HCT116 (cell line): ENCODE measurements at regions not wholly inside any gene's neighbourhood (a gene's known extent, or its start where the extent isn't known, plus 50 kb on each side); places are given as distances from the start of the nearest gene placed in this dataset.

Experiments
- ATAC-seq: fragments of 200-7000 bp; cut with Tn5 transposase; 2 replicates; pipeline ENCODE4 v1.9.1; 2020; ENCODE audit warnings: mild to moderate bottlenecking, moderate library complexity
- BruUV-seq: library from RNA; stranded (reverse); fragments of 400-500 nt; replicated peaks from 2 replicates; lab custom pipeline; 2021; lab: Mats Ljungman, UMichigan
- CTCF ChIA-PET: fragments of 300-600 bp; sonication (Branson Sonifier 250); formaldehyde crosslinking; loops from one replicate; lab custom pipeline; 2021; ENCODE audit warnings: antibody characterized with exemption; lab: Charles Lee
- POLR2A ChIA-PET: fragments of 300-600, 350-600 bp; sonication (Branson Sonifier 250); formaldehyde crosslinking; loops from one replicate; lab custom pipeline; 2021; ENCODE audit warnings: antibody characterized with exemption; lab: Charles Lee
- RAD21 ChIA-PET, 2 experiments: fragments of 300-600 bp; sonication (Branson Sonifier 250); formaldehyde crosslinking; loops; one replicate each; lab custom pipeline; 2023; ENCODE audit warnings: low total read pairs in 2 of 2; ENCODE audit not compliant: uncharacterized antibody in 2 of 2, unreplicated experiment in 2 of 2, low non-redundant PET in 1 of 2; lab: Charles Lee
- DNase-seq: peaks from one replicate; pipeline ENCODE4 v3.0.0-alpha.2; 2010; ENCODE audit warnings: low read depth, low spot score
- H2AFZ ChIP-seq: fragments of 200-600 bp; shearing (Covaris generic), sonication (generic); 2 replicates; pipeline ENCODE4 v1.6.1; 2017; ENCODE audit warnings: low read depth, mixed run types, mixed read lengths, antibody characterized with exemption, low read length; ENCODE audit not compliant: poor library complexity, severe bottlenecking
- H3K27ac ChIP-seq: 2 replicates; pipeline ENCODE4 v1.5.1; 2012; ENCODE audit warnings: low read depth, low read length
- H3K27me3 ChIP-seq: fragments of 200-600 bp; sonication (generic); 2 replicates; pipeline ENCODE4 v1.6.1; 2016; ENCODE audit warnings: mixed run types, low read length, mixed read lengths; ENCODE audit not compliant: insufficient read depth
- H3K36me3 ChIP-seq, 2 experiments: fragments of 200-500 bp in 1 of 2; fragments of 200-600 bp in 1 of 2; sonication (Bioruptor generic) in 1 of 2; sonication (generic) in 1 of 2; 2 replicates each; pipeline versions ENCODE4 v1.5.1 to v1.6.1; 2014 to 2016; ENCODE audit warnings: low read length in 2 of 2, inconsistent platforms in 1 of 2, mixed read lengths in 1 of 2, mixed run types in 1 of 2; ENCODE audit not compliant: insufficient read depth in 2 of 2, control insufficient read depth in 1 of 2
- H3K4me1 ChIP-seq, 2 experiments: fragments of 200-600 bp in 1 of 2; sonication (generic) in 1 of 2; 2 replicates each; pipeline versions ENCODE4 v1.5.1 to v1.6.1; 2012 to 2017; ENCODE audit warnings: low read length in 2 of 2, inconsistent platforms in 1 of 2, mild to moderate bottlenecking in 1 of 2, mixed read lengths in 1 of 2, mixed run types in 1 of 2, moderate library complexity in 1 of 2; ENCODE audit not compliant: insufficient read depth in 2 of 2, control insufficient read depth in 1 of 2
- H3K4me2 ChIP-seq: fragments of 200-600 bp; sonication (generic); 2 replicates; pipeline ENCODE4 v1.6.1; 2017; ENCODE audit warnings: mixed run types, low read length, mixed read lengths
- H3K4me3 ChIP-seq, 2 experiments: fragments of 200-600 bp in 1 of 2; sonication (generic) in 1 of 2; replicated peaks in 1 of 2; 2 replicates each; pipeline ENCODE4 v1.5.1; 2011 to 2016; ENCODE audit warnings: low read length in 2 of 2, control low read depth in 1 of 2, low read depth in 1 of 2, mild to moderate bottlenecking in 1 of 2, mixed read lengths in 1 of 2, mixed run types in 1 of 2
- H3K79me2 ChIP-seq: fragments of 200-600 bp; sonication (generic); 2 replicates; pipeline ENCODE4 v1.6.1; 2017; ENCODE audit warnings: mild to moderate bottlenecking, mixed run types, low read length, moderate library complexity, mixed read lengths; ENCODE audit not compliant: insufficient read depth
- H3K9ac ChIP-seq: fragments of 200-600 bp; sonication (generic); 2 replicates; pipeline ENCODE4 v1.6.1; 2016; ENCODE audit warnings: low read length, mixed read lengths
- H3K9me2 ChIP-seq: fragments of 200-600 bp; sonication (generic), shearing (Covaris generic); 2 replicates; pipeline ENCODE4 v1.6.1; 2017; ENCODE audit warnings: mixed run types, mild to moderate bottlenecking, moderate library complexity; ENCODE audit not compliant: insufficient read depth
- H3K9me3 ChIP-seq, 2 experiments: fragments of 200-500 bp in 1 of 2; fragments of 200-600 bp in 1 of 2; sonication (Bioruptor generic) in 1 of 2; sonication (generic) in 1 of 2; 2 replicates each; pipeline ENCODE4 v1.6.1; 2014 to 2017; ENCODE audit warnings: low read length in 2 of 2, mixed read lengths in 2 of 2, inconsistent platforms in 1 of 2, low read depth in 1 of 2, mild to moderate bottlenecking in 1 of 2, mixed run types in 1 of 2, moderate library complexity in 1 of 2; ENCODE audit not compliant: control insufficient read depth in 1 of 2, insufficient read depth in 1 of 2
- H4K20me1 ChIP-seq: fragments of 200-600 bp; sonication (generic), shearing (Covaris generic); 2 replicates; pipeline ENCODE4 v1.6.1; 2017; ENCODE audit warnings: mixed run types, mild to moderate bottlenecking, moderate library complexity; ENCODE audit not compliant: insufficient read depth
- CBX3 ChIP-seq: IDR thresholded peaks from 2 replicates; pipeline ENCODE4 v1.6.1; 2012; ENCODE audit warnings: low read depth
- EGR1 ChIP-seq: IDR thresholded peaks from 2 replicates; pipeline ENCODE4 v1.6.1; 2012; ENCODE audit warnings: low read depth
- EZH2 ChIP-seq: fragments of 200-600 bp; sonication (generic); IDR thresholded peaks from 2 replicates; pipeline ENCODE4 v1.6.1; 2017; ENCODE audit warnings: antibody characterized with exemption, mixed run types
- EZH2phosphoT487 ChIP-seq: fragments of 200-600 bp; IDR thresholded peaks from 2 replicates; pipeline ENCODE4 v1.6.1; 2018; ENCODE audit warnings: antibody characterized with exemption, borderline replicate concordance
- FOSL1 ChIP-seq: IDR thresholded peaks from 2 replicates; pipeline ENCODE4 v1.6.1; 2012; ENCODE audit warnings: low read depth
- JUND ChIP-seq: IDR thresholded peaks from 2 replicates; pipeline ENCODE4 v1.6.1; 2012
- POLR2AphosphoS5 ChIP-seq: IDR thresholded peaks from 2 replicates; pipeline ENCODE4 v1.6.1; 2011; ENCODE audit warnings: mild to moderate bottlenecking, low read depth, low read length, moderate library complexity
- RAD21 ChIP-seq: IDR thresholded peaks from 2 replicates; pipeline ENCODE4 v1.6.1; 2012; ENCODE audit warnings: low read depth, mild to moderate bottlenecking
- SRF ChIP-seq: IDR thresholded peaks from 2 replicates; pipeline ENCODE4 v1.6.1; 2012; ENCODE audit warnings: low read depth
- TCF7L2 ChIP-seq: IDR thresholded peaks from 2 replicates; pipeline ENCODE4 v1.7.0; 2011; ENCODE audit warnings: borderline replicate concordance, inconsistent platforms; ENCODE audit not compliant: insufficient read depth, insufficient read length; ENCODE audit errors: extremely low read depth
- YY1 ChIP-seq: IDR thresholded peaks from 2 replicates; pipeline ENCODE4 v1.6.1; 2011; ENCODE audit warnings: low read length, low read depth, moderate library complexity, mild to moderate bottlenecking; ENCODE audit not compliant: insufficient replicate concordance; ENCODE audit errors: extremely low read depth
- ZNF274 ChIP-seq: fragments of 200-500 bp; sonication (Bioruptor generic); IDR thresholded peaks from 2 replicates; pipeline ENCODE4 v1.6.1; 2014; ENCODE audit warnings: mild to moderate bottlenecking, low read depth, low read length, inconsistent platforms
- intact Hi-C: fragments of 100-400 bp; cut with micrococcal nuclease; formaldehyde crosslinking; loops from 2 replicates; pipeline ENCODE4 v1.10.0; 2022
- TF ChIP-seq, protein P1 (sequence below): IDR thresholded peaks from 2 replicates; pipeline ENCODE4 v1.6.1; 2012; ENCODE audit warnings: low read depth
- TF ChIP-seq, protein P2 (sequence below): IDR thresholded peaks from 2 replicates; pipeline ENCODE4 v1.6.1; 2012

DNA sequence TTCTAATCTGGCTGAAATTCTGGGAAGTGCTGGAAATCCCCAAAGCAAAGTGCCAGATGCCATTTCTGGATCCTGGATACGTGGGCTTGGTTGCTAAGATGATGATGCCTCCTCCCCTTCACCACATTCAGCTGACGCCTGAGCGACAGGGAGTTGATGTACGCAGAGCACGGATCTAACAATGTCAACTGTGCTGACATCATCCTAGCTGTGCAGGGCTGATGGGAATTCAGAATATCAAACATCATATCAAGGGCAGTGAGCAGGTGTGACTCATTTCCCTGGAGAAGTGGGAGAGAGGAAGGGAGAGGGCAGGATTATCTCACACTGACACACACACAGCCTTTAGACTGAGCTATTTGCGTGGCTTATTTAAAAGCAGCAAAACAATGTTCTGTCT is 92.6 kb upstream of the ZBTB20 start (continued):
- TF ChIP-seq TCF7L2 (peak; percentile 71), EZH2 (no peak), SRF (no peak)
- TF ChIP-seq, protein P1, sequence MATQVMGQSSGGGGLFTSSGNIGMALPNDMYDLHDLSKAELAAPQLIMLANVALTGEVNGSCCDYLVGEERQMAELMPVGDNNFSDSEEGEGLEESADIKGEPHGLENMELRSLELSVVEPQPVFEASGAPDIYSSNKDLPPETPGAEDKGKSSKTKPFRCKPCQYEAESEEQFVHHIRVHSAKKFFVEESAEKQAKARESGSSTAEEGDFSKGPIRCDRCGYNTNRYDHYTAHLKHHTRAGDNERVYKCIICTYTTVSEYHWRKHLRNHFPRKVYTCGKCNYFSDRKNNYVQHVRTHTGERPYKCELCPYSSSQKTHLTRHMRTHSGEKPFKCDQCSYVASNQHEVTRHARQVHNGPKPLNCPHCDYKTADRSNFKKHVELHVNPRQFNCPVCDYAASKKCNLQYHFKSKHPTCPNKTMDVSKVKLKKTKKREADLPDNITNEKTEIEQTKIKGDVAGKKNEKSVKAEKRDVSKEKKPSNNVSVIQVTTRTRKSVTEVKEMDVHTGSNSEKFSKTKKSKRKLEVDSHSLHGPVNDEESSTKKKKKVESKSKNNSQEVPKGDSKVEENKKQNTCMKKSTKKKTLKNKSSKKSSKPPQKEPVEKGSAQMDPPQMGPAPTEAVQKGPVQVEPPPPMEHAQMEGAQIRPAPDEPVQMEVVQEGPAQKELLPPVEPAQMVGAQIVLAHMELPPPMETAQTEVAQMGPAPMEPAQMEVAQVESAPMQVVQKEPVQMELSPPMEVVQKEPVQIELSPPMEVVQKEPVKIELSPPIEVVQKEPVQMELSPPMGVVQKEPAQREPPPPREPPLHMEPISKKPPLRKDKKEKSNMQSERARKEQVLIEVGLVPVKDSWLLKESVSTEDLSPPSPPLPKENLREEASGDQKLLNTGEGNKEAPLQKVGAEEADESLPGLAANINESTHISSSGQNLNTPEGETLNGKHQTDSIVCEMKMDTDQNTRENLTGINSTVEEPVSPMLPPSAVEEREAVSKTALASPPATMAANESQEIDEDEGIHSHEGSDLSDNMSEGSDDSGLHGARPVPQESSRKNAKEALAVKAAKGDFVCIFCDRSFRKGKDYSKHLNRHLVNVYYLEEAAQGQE: no peak

DNA sequence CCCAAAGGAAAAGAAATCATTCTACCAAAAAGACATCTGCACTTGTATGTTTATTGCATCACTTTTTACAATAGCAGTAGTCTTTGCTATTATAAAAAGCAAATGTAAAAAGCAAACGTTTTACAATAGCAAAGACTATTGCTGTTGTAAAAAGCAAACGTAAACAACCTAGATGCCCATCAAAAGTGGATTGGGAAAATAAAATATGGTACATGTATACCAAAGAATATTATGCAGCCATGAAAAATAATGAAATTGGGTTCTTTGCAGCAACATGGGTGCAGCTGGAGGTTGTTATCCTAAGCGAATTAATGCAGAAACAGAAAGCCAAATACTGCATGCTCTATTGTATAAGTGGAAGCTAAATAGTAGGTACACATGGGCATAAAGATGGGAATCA is 97.3 kb upstream of the ZBTB20 start:
- H3K4me1 ChIP-seq: peaks cover 10 to 30% of the 10 kb centered on the region in 2 experiments
- H3K79me2 ChIP-seq: no peaks in the 10 kb centered on the region
- TF ChIP-seq EZH2: no peak
- no peak for TF ChIP-seq SRF
- no peak for TF ChIP-seq ZNF274
- no peak for TF ChIP-seq YY1
- TF ChIP-seq RAD21: no peak
- no peak for TF ChIP-seq CBX3
- no peak for TF ChIP-seq EZH2phosphoT487
- no peak for TF ChIP-seq JUND
- TF ChIP-seq EGR1: no peak
- TF ChIP-seq, protein P1: no peak
- no peak for TF ChIP-seq TCF7L2
- TF ChIP-seq, protein P2, sequence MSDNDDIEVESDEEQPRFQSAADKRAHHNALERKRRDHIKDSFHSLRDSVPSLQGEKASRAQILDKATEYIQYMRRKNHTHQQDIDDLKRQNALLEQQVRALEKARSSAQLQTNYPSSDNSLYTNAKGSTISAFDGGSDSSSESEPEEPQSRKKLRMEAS: no peak
- TF ChIP-seq FOSL1: no peak
- TF ChIP-seq POLR2AphosphoS5: no peak
- TF ChIP-seq, all 23 proteins: peak for 0
- Histone ChIP-seq H3K27ac (no peak overlapping the region), H3K9me3 (no peaks in the 10 kb centered on the region), H3K27me3 (no peaks in the 10 kb centered on the region), H2AFZ (no peak overlapping the region), H3K4me2 (no peak overlapping the region), H3K9me2 (no peaks in the 10 kb centered on the region), H3K36me3 (no peaks in the 10 kb centered on the region), H3K4me3 (no peak overlapping the region), H4K20me1 (no peaks in the 10 kb centered on the region), H3K9ac (no peak overlapping the region)
- no TSS peak for BruUV-seq
- ChIA-PET CTCF (no interaction called here), RAD21 (no interaction called here), POLR2A (no interaction called here)
- DNase-seq (no peak), ATAC-seq (no peak)
- intact Hi-C loops: no loop called here
